GM20000 (cell line): ENCODE measurements at regions not wholly inside any gene's neighbourhood (a gene's known extent, or its start where the extent isn't known, plus 50 kb on each side); places are given as distances from the start of the nearest gene placed in this dataset.

Source experiments
- DNase-seq: peaks from one replicate; pipeline ENCODE4 v3.0.0; 2012; ENCODE audit warnings: low spot score
- TF ChIP-seq, protein P1 (sequence below): IDR thresholded peaks from 2 replicates; pipeline ENCODE4 v1.5.1; 2012; ENCODE audit warnings: mild to moderate bottlenecking, control low read depth; ENCODE audit errors: extremely low read depth, missing control alignments

DNA sequence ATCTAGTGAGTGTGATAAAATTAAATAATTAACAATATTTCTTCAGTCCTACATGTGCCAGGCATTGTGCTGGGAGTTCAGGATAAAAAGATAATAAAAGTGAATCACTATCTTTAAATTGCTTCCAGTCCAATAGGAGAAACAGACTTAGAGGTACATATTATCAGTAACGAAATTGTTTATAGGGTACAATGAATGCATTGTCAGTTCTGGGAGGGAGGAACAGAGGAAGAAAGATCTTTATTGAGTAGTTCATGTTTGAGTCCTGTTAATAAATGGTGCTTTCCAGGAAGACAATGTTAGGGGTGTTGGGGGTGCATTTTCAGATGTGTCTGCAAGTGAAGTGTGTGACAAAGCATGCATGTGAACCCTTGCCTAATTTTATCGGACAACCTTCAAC, 183.1 kb downstream of the OGFRL1 start:
- no peak for DNase-seq
- TF ChIP-seq, protein P1, sequence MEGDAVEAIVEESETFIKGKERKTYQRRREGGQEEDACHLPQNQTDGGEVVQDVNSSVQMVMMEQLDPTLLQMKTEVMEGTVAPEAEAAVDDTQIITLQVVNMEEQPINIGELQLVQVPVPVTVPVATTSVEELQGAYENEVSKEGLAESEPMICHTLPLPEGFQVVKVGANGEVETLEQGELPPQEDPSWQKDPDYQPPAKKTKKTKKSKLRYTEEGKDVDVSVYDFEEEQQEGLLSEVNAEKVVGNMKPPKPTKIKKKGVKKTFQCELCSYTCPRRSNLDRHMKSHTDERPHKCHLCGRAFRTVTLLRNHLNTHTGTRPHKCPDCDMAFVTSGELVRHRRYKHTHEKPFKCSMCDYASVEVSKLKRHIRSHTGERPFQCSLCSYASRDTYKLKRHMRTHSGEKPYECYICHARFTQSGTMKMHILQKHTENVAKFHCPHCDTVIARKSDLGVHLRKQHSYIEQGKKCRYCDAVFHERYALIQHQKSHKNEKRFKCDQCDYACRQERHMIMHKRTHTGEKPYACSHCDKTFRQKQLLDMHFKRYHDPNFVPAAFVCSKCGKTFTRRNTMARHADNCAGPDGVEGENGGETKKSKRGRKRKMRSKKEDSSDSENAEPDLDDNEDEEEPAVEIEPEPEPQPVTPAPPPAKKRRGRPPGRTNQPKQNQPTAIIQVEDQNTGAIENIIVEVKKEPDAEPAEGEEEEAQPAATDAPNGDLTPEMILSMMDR = no peak

DNA sequence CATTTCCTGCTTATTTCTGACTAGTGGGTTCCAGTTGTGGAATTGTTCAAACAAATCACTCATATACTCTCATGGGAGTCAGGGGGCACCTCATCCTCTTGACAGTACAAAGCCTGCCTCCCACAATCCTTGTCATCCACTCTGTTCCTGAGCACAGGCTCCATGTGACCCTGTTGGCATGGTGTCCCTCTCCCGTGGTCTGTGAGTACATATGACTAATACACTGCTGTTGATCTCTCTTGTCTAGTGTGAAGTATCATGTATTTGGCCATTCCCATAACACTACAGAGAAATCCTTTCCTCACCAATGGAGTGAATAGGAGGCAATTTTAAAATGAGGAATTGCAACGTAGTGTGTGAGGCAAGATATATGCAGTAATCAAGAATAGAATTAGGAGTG, 185.3 kb downstream of the OGFRL1 start:
- no peak for DNase-seq
- TF ChIP-seq, protein P1 = no peak

DNA sequence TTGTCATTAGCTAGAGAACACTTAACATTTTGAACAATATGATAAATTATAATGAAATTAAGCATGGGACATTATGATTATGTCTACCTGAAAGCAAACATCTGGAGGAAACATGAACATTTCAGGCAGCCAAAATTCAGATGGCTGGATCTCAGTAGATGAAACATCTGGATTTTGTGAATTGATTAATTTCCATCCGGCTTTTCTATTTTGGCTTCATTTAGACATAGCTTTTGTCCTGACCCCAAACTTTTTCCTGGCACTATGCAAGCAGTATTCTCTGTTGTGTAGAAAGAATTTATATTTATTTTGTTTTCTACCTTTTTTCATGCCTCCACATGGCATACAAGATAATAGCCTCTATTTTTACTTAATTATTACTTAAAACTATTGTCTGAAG, 186.3 kb downstream of the OGFRL1 start:
- TF ChIP-seq, protein P1 = no peak
- DNase-seq = no peak

DNA sequence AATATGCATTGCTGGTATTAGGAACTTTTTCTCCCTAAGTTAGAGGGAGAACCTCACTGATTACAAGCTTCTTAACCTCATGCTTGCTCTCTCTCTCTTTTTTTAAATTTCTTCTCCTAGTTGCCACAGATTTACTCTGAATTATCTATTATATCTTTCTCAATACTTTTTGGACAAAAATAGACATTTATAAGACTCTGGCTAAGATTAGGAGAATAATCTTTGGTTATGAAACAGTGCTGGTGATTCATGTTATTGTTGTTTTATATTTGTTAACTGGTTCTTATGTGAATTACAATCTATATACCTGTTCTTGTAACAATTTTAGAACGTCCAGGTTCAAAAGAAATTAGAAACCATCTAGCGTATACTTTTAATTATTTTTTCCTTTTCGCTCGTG, 187.8 kb downstream of the OGFRL1 start:
- no peak for DNase-seq
- TF ChIP-seq, protein P1 = no peak

DNA sequence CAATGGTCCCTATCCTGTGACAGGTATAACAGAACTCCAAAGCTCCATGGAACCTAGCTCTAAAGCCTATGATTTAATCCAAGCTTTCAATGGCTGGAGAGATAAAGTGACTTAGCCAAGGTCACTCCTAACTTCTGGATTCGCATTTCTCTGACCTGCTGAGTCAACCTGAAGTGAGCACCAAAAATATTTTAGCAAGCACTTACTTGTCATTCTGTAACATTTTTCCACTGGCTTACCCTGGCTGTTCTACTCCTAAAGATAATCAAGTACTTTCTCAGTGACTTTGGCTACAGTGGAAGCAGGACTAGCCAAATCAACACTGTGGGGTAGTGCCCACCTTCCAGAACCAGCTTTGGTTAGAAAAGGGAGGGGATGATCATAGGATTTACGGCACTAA, 188.3 kb downstream of the OGFRL1 start:
- TF ChIP-seq, protein P1 = no peak
- DNase-seq = no peak

DNA sequence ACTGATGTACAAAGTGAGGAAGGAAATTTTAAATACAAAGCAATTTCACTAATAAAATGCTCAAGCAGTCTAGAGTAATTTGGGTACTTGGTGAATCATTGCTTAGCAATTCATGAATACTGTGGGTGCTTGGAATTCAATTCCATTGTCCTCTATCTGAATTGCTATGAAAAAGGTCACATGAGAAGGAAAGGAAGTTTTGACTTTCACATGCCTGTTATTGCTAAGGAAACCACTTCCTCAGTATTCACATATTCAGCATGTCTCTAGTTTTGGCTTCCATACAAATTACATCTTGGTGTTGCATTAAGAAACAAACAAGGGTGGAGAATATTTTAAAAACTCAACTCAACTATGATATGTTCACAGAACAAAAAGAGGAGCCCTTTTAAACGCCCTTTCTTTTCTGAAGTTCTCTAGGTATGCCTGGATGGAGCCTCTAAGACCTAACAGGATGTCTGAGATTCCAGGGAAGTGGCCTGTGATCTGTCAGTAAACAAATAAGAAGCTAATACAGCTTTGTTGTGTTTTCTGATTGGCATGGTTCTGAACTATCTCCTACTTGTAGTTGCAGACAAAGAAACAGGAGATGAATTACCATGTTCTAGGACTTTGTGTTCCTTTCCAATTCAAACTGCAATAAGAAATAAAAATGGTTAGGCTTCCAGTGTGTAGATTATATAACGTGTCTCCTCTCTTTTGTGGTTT, 190.4 kb downstream of the OGFRL1 start:
- no peak for DNase-seq
- TF ChIP-seq, protein P1 = no peak

DNA sequence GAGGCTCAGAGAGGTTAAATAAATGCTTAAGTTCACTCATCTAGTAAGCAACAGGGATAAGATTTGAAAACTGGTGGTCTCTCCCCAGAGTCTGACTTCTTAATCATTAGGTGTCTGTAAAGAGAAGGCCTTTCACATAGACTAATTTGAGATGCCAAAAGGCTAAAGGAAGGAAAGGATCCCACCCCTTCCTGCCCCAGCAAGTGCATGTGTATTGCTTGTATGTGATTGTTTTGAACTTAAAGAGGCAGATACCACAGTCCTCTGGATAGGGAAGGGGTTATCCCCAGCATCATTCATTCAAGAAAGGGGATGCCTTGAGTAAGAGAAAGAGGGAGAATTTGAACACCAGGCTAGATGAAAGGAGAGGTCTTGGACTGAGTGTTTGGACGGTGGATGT, 192.0 kb downstream of the OGFRL1 start:
- TF ChIP-seq, protein P1 = no peak
- DNase-seq = no peak
